T-helper 1 cell (primary cell): ENCODE measurements at regions not wholly inside any gene's neighbourhood (a gene's known extent, or its start where the extent isn't known, plus 50 kb on each side); places are given as distances from the start of the nearest gene placed in this dataset.

Experiments used
- DNase-seq, 5 donors: peaks; one replicate each; pipeline ENCODE4 v3.0.0-alpha.2; 2012 to 2020

DNA sequence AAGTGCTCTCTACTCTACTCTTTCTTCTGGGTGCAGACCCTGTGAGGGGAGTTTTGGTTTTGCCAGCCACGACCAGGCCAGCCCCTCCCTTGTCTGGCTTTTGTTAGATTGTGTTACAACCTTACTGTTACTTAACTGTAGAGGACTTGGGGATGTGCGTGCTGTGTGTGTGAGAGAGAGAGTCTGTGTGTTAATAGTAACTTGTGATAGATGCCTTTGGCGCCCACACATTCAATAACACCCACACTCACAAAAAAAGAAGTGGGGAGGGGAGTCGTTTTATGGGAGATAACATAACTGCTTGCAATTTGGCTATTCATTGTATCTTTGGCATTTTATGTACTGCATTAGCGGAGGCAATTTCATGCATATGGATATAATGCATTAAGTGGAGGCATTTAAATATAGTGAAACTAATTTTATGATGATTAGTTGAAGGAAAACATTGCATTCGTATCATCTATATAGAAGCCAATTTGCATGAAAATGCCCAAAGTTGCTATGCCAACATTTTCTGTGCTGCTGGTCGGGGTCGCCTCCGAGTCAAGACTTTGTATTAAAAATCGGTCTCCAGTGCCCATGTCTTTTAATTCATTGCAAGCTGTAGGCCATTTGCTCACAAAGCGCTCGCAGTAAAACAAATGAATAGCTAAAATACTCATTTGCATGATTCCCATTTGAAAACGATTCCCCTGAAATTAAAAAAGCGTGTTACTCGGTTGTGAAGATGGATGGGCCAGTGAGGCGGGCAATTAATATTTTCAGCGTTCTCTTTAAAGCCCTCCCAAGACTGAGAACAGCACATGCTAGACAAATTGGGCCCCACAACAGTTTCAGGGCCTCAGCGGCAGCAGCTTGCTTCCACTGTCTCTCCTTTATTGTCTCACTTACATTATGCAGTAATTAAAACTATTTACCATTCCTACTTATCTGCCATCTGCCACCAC, 158.5 kb upstream of the SMAD3 start:
- DNase-seq = no peak

DNA sequence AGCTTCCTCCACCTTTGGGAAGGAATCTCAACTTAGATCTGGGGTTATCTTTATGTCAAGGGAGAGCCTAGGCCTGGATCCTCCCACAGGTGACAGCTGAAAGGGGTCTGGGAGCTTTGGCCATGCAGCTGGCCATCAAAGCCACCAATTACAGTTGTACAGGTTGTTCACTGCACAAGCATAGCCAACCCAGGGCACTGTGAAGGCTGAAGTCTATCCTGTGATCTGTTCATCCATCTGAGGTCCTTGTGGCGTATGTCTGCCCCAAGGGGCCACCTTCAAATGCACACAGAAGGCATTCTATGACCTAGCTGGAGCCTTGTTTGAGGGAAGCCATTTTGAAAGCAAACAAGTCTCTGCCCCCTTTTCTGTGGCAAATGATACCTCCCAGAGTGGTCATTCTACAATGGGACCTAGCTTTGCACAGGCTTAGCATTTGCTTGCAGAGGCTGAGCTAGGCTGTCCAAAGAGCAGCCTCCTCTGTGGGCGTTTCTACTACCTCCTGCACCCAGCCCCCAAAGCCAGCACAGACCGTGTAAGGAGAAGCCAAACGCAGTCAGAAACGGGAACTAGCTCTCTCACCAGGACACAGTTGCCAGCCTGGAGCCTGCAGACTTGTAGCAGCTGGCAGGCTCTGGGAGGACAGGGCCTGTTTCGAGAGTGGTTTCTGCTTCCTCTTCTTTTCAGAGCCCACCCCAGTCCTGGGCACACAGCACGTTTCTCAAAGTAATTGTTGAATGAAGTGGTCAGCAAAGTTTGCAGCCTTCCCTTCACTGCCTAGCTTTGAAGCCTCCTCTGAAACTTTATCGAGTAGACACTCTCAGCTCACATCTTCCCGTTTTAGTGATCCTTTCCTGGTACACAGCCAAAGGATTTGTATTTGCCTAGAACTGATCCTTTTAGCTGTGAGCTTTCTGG, 157.3 kb upstream of the SMAD3 start:
- no peak for DNase-seq

DNA sequence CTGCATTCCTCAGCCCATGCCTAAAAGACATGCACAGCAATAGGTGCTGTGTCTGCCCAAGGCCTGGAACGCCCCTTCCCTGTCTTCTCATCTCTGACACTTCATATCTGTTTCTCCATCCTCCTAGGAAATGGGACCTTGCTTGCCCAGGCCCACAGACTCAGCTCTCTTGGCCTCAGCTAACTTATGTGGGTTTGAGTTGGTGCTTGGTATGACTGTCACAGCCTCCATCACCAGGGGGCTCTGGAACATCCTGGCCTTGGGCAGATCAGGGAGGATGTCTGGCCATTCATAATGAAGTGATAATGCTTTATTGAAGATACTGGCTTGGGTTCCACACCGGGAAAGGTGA, 156.7 kb upstream of the SMAD3 start:
- DNase-seq = no peak

DNA sequence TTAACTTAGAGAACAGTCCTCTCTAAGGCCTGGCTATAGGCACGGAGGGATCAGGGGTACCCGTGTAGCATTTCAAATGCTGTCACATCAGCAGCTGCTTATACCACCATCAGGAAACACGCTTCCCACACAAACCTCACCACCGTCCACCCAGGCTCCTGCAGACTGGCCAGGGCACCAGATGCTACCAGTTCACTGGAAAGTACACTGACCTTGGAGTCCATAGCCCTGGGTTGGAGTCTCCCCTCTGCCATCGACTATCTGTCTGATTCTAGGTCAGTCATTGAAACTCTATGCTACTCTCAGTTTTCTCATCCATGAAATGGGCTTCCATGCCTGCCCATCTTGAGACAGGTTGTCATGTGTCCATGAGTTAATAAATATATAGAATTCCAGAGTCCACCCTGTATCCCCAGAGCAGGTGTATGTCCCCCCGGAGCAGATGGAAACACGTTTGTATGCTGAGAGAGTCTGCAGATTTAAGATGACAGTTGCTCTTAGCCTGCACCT, 156.0 kb upstream of the SMAD3 start:
- no peak for DNase-seq

DNA sequence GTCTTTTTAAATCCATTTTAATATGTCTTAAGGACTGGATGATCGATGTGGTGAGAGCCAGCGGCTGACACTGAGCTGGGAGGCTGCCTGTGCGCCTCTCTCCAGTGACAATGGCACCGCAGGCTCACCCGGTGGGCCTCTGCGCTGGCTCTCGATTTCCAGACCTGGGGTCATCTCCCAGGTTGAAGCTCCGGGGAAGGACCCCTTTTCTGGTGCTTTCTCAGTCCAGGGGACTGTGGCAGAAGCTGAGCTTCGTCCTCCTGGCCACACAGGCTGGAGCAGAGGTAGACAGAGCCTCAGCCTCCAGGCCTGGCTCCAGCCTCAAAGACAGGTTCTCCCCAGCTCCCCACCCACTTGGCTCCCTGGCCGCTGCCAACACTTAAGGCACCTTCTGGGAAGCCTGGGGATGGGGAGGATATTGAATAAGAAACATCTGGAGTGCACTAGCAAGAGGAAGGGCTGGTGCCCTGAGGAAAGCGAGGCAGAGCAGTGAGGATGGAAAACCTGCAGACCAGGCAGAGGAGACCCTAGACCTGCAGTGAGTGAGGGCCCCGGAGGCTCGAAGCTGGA, 154.2 kb upstream of the SMAD3 start:
- DNase-seq = no peak

DNA sequence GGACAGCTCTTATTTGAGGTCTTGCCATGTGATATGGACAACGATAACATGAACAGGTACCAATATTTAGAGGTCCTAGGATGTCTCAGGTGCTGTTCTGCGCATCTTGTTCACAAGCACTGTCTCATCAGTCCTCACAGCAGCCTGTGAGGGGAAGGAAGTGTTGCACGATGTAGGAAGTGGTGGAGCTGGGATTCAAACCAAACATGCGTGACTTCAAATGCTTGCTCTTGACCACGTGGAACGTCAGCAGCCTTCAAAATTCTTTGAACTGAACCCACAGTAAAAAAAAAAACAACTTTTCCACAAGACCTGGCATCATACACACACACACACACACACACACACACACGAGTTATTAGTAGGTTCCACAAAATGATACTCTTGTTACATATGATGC, 153.4 kb upstream of the SMAD3 start:
- peak in 3 of 5 donors; percentile 5 to 80 (median 7) for DNase-seq

DNA sequence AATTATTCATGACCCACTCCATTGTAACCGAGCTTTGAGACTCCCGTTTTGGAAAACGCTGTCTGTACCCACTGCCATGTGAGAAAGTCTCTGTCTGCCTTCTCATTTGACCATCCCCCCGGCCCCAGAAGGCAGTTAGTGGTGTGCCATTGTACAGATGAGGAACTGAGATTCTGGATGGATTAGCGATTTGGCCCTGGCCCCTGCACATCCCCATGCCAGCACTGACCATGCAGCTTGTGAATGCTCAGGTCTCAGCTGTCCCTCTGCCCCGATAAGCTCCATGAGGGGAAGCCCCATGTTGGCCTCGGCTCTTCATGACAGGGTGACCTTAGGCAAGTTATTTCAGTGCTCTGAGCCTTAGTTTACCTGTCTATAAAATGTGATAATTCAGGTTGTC, 153.0 kb upstream of the SMAD3 start:
- no peak for DNase-seq

DNA sequence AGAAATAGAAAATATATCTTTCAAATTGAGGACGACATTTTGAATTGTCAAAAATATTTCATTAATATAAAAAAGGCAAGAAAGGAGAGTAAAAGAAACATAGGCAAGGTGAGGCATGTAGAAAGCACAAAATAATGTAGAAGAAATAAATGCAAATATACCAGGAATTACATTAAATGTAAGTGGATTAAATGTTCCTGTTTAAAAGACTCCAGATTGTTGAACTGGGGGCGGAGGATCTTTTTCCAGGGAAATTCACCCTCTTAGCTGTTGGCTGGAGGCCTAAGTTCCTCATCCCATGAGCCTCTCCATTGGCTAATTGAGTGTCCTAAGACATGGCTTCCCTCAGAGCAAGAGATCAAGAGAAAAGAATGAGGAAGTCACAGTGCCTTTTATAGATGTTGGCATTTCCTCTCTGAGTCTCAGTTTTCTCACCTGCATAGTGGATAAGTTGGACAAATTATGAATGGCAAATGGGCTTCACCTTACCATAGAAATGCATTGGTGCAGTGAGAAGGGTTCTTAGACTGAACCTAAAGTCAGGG, 147.4 kb upstream of the SMAD3 start:
- DNase-seq = no peak

DNA sequence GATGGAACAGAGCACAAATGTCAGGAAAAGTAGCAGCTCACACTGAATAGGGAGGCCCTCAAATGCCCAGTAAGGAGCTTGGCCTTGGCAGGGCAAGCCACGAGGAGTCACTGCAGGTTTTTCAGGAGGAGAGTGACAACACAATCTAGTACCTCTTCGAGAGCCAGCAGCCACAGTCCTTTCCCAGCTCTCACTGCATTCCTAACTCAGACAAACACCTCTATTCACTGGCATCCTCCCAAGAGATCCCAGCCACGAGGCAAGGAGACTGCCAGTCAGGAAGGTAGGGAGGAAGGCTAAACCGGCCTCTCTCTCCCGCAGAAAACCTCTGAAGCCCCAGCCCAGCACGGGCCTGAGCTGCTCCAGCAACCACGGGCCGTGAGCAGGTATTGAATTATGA, 146.0 kb upstream of the SMAD3 start:
- no peak for DNase-seq

DNA sequence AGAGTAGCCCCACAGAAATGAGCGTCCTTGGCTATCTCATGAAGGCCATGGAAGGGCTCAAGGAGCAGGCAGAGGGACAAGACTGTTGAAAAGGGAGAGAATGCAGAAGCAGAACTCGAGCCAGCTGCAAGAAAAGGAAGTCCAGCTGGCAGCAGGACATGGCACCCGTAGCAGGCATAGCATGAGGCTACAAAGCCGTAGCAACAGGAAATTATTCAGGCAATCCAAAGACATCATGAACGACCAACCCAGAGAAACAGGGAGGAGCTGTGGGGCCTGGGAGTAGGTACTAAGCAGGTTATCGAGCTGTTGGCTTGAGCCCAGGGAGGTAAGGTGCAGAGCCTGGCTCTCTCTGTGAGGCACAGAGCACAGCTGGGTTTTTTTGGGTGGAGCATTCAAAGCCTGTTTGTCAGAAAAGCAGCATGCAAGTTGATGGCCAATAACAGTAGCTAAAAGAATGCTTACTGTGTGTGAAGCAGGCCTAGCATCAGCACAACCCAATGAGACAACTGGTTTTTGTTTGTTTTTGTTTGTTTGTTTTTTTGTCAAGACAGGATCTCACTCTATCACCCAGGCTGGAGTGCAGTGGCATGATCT, 144.0 kb upstream of the SMAD3 start:
- DNase-seq = no peak

DNA sequence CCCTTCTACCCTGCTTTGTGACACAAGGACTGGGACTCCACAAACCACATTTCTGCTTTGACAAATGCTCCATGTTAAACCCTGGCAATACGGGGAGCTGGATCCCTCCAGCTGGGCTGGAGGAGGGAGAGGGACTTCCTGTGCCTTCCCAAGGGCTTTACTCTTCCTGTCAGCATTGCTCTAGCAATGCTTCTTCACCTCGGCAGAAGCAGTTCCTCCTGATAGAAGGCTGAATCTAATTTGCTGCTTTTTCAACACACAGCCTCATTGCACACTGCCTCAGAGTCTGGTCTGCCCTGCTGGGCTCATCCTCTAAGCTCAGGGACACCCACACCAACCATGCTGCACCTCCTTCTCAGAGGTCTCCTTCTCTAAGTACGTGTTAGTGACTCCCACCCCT, 142.8 kb upstream of the SMAD3 start:
- DNase-seq = no peak

DNA sequence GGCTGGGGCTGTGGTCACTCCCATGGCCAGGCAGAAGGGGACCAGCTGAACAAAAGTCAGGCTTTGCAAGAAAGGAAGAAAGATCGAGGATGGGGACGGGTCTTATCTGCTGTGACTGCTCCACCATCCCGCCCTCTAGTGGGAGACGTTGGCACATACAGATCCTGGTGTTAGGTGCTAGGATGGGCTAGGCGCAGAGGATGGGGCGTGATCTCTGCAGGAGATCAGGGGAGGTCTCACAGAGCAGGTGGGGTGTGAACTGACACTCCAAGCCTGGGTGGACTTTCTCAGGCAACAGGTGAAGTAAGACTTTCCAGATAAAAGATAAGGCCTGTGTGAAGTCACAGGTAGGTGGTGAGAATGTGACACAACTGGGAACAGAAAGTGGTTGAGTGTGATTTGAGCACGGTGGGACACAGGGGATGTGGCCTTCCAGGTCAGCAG, 141.9 kb upstream of the SMAD3 start:
- peak in 2 of 5 donors; percentile 7 to 29 for DNase-seq

DNA sequence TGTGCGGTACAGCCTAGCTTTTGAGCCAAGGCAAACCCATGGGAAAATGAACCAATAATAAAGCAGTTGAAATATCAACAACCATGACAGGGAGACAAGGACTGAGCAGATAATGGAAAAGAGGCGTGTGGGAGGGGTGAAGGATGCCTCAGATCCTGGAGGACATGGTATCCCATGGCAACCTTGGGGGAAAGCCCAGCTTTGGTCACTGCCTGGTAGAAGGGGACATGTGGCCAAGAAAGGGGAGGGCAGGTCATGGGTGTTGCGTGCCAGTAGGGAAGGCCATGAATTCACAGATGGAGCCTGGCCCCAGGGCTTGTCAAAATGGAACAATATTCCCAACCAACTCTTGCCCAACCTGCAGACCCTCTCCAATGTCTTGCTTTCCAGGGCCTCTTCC, 140.5 kb upstream of the SMAD3 start:
- no peak for DNase-seq

DNA sequence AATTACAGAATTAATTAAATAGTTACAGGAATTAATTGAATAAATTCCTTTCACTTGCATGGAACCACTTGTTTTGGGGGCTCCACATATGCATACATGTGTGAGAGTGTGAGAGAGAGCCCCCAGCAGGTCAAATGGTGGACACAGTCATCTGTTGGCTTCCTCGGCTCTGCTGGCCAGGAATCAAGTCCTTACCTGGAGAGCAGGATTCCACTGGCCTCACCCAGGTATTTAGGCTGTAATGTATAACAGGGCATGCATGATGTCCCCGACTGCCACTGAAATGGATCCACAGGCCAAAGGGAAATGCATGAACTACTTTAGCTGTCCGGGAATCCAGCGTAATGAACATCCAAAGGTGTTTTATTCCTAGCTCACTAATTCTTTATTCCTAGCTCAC, 139.7 kb upstream of the SMAD3 start:
- DNase-seq = no peak

DNA sequence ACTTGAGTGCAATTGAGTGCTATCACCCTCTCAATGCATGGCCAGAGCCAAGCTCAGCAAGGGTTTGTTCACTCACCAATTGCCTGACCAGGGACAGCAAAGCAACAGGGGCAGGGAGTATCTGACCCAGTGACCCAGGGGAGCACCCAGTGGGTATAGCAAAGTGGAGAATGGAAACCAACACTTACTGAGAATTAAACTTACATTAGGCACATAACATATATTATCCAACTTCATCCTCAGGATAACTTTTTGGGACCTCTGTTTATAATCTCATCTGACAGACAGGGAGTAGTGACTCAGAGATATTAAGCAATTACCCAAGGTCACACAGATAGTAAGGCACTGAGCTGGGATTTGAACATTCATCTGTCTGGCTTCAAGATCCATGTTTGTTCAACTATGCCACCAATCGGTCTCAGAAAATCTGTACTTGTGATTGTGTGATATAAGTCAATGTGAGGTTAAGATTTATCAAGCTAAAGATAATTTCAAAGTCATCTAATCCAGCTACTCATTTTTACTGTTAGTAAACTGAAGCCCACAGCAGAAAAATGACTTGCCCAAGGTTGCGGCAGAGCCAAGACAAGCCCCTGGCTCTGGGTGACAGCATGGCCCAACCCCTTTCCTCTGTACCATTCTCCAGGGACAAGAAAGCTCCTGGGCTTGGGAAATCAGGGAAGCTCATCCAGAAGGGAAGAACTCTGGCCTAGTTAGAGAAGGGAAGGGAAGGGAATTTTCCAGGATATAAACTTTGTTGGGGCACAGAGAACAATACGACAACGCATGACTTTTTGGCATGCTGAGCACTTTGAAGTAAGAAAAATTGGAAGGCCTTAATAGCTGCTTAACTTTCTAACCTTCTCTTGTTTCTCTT, 138.0 kb upstream of the SMAD3 start:
- no peak for DNase-seq

DNA sequence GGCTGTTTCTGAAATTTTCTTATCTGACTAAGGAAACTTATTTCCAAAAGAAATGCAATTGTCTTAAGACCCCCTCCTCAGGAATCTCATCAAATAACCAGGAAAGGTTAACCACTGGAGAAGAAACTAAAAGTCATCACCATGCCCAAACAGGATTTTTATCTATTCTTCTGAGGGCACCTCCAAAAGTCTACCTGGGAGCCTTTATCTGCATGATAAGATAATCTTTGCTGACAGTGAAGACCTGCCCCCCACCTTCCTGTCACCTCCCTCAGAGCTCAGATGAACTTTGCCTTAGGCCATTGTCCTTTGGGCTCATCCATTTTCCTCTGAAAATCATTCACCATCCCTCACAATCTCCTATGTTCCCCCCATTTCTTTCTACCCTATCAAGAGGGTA, 137.3 kb upstream of the SMAD3 start:
- DNase-seq = no peak

DNA sequence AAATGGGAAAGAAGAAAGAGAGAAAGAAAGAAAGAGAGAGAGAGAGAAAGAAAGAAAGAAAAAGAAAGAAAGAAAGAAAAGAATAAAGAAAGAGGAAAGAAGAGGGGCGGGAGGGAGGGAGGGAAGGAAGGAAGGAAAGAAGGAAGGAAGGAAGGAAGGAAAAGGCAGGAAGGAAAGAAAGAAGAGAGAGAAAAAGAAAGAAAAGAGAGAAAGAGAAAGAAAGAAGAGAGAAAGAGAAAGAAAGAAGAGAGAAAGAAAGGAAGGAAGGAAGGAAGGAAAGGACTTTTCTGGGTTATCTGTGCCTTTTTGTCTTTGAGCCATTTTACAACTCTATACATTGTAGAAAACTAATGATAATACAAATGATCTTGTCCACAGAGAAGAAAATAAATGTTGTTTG, 136.6 kb upstream of the SMAD3 start:
- no peak for DNase-seq

DNA sequence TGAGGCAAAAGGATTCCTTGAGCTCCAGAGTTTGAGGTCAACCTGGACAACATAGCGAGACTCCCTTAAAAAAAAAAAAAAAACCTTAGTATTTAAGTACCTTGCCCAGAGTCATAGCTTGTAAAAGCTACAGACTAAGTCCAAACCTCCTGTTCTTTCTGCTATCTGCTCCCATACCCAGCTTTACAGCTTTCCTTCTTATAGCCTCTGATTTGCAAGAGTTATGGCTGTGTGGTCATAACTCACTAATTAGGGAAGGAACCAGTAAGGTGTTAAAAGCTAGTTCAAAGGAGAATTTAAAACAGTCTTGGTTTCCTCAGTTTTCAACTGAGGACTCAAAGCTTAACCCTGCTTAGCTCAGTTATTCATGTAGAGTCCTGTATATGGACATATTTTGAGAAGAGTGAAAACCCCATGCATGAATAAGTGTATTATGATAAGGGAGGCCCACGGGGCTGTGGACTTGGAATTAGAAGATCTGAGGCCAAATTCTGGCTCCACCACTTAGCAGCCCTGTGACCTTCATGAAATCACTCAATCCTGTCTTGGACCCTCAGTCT, 135.5 kb upstream of the SMAD3 start:
- DNase-seq = no peak

DNA sequence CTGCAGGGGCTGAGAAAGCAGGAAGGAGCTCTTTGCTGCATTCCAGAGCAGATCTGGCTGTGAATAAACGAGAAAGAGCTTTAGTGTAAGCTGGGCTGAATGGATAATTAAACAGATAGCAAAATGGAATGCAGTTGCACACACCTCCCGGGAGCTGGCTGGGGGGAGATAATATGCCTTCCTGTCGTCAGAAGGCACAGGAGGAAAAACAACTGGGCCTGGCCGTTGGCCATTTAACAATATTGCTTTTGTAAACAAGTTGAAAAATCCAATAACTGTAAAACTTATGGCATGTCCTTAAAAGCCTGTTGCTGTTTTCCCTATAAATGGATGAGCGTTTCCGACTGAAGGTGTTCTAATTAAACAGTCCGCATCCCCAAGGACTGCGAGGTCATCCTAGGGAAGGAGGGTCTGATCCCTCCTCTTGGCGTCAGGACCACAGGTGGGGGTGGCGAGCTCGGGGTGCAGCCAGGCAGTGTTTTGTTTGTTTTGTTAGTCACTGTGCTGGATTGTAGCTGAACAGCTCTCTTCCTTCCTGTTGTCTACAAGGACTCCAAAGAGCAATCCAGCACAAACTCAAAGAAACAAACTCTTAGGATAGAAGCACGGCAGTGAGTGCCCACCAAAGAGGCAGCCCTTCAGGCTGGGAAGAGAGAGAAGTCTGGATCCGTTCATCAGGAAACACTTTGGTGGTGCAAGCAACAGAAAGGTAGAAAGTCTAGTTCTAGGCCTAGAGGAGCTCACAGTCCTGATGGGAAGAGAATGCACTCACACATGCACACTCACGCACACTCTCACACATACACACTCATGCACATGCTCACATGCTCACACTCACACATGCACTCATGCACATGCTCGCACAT, 133.4 kb upstream of the SMAD3 start:
- DNase-seq = no peak

DNA sequence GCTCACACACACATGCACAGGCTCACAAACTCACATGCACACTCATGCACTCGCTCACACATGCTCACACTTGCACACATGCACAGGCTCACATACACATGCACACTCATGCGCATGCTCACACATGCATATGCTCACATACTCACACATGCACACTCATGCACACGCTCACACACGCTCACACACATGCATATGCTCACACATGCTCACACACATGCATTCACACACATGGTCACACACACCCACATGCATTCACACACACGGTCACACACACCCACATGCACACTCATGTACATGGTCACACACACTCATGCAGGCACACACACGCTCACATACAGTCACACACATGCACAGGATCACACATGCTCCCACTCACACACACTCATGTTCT, 132.8 kb upstream of the SMAD3 start:
- DNase-seq = no peak
